Epithelial cell of esophagus (primary cell): ENCODE measurements at regions not wholly inside any gene's neighbourhood (a gene's known extent, or its start where the extent isn't known, plus 50 kb on each side); places are given as distances from the start of the nearest gene placed in this dataset.
A peak's percentile ranks its signal among the peaks of the same experiment; 100 is the strongest.
"Not testable (repeated sequence)": the region's sequence is repeated elsewhere in the genome, so short reads cannot be mapped to it uniquely, and the experiment has no call there.

ENCODE experiments used
- DNase-seq: peaks from one replicate; pipeline ENCODE4 v3.0.0; 2010; ENCODE audit warnings: low read depth
- H3K4me3 ChIP-seq: 2 replicates; pipeline ENCODE4 v1.5.1; 2011; ENCODE audit warnings: mild to moderate bottlenecking, low read length, control low read depth
- TF ChIP-seq, protein P1 (sequence below): IDR thresholded peaks from 2 replicates; pipeline ENCODE4 v1.5.1; 2011; ENCODE audit warnings: low read depth, mild to moderate bottlenecking, low read length, control low read depth, inconsistent platforms; ENCODE audit not compliant: insufficient read depth; ENCODE audit errors: missing control alignments

DNA sequence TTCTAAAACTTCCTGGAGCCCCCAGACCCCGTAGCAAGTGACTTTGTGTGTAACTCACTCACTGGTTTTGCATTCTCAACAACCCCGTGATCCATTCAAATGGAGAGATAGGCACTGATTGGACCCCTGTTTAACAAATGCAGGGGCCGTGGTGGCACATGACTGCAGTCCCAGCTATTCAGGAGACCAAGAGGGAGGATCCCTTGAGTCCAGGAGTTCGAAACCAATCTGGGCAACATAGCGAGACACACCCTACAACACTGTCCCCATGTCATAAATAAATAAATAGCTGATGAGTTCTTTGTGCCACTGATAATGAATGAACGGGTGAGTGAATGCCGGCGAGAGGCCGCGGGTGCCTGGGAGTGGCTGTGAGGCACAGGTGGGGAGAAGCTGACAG, 59.4 kb upstream of the PAX7 start:
- DNase-seq = no peak
- TF ChIP-seq, protein P1, sequence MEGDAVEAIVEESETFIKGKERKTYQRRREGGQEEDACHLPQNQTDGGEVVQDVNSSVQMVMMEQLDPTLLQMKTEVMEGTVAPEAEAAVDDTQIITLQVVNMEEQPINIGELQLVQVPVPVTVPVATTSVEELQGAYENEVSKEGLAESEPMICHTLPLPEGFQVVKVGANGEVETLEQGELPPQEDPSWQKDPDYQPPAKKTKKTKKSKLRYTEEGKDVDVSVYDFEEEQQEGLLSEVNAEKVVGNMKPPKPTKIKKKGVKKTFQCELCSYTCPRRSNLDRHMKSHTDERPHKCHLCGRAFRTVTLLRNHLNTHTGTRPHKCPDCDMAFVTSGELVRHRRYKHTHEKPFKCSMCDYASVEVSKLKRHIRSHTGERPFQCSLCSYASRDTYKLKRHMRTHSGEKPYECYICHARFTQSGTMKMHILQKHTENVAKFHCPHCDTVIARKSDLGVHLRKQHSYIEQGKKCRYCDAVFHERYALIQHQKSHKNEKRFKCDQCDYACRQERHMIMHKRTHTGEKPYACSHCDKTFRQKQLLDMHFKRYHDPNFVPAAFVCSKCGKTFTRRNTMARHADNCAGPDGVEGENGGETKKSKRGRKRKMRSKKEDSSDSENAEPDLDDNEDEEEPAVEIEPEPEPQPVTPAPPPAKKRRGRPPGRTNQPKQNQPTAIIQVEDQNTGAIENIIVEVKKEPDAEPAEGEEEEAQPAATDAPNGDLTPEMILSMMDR = no peak
- no peak overlapping the region for H3K4me3 ChIP-seq

DNA sequence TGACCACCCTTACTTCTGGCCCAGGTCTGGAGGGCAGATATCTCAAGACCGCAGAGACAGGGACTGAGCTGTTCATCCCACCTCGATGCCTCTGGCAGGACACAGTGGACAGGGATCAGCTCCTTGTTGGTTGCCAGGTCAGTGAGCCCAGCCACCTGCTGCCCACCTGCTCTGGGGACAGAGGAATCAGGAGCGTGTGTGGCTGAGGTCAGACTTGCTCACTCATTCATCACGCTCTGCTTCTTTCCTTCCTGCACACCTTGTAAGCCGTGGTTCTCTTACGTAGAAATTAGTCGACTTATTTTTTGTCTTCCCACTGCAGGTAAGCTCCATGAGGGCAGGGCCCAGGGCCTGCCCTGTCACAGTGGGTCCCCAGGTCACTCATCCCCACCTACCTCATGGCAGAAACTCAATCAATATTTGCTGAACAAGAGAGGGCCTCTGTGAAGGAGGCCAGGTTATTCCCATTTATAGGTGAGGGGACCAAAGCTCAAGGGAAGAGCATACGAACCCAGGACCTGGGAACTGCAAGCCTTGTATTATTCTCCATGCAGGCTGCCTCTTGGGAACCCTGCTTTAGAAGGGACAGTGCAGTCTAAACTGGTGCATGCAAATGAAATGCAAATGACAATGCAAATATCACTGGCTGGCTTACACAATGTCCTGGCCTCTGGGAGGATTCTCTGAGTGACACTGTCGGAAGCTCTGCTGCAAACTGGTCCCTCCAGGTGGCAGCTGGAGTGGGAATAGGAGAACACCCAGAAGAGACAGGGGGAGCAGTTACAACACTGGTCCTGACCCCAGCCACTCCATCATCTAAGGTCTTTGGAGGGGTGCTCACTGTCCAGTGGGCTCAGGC, 58.4 kb upstream of the PAX7 start:
- TF ChIP-seq, protein P1 = no peak
- no peak overlapping the region for H3K4me3 ChIP-seq

DNA sequence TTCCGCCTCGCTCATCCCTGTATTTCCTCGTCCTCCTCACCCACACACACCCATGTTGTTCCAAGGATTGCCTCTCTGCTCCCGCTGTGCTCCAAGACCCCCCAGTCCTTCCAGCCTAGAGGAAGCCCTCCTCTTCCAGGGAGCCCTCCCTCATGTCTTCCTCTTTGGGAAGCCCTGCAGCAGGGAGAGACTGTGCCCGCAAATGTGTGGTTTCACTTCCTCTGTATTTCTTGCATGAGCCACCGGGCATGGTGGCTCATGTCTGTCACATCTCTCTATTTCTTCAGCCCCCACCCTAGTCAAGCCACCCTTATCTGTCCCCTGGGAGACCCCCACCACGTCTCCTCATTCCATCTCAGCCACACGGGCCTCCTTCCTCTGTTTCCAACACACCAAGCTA, 57.5 kb upstream of the PAX7 start:
- TF ChIP-seq, protein P1 = no peak
- DNase-seq = no peak

More for the DNA sequence above, 58.4 kb upstream of the PAX7 start:
- DNase-seq = no peak

DNA sequence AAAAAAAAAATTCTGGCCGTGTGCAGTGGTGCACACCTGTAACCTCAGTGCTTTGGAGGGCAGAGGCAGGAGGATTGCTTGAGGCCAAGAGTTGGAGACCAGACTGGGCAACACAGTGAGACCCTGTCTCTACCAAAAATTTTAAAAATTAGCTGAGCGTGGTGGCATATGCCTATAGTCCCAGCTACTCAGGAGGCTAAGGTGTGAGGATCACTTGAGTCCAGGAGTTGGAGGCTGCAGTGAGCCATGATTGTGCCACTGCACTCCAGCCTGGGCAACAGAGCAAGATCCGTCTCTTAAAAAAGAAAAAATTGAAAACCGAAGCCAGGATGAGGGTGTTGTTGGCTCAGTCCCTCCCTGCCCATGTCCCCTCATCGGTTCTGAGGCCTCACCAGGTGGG, 55.9 kb upstream of the PAX7 start:
- H3K4me3 ChIP-seq = no peak overlapping the region
- TF ChIP-seq, protein P1 = no peak
- no peak for DNase-seq

More for the DNA sequence above, 57.5 kb upstream of the PAX7 start:
- H3K4me3 ChIP-seq = no peak overlapping the region

DNA sequence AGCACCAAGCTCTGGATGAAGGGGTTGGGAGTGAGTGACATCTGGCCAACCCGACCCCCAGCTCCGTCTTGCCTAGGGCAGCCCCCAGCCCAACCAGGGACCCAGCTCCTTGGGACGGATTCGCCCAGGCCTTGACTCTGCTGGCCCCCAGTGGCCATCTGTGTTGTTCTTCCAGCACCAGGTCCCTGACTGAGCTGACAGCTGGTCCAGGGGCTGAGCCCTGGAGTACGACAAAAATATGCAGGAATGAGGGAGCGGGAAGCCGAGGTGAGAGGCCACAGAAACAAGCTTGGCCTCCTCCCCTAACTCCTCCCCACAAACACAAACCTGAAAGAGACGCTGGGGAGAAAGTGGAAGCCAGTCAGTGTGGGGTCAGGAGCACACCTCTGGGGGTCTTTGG, 55.0 kb upstream of the PAX7 start:
- TF ChIP-seq, protein P1 = peak; percentile 70
- DNase-seq = peak; percentile 41
- H3K4me3 ChIP-seq = no peak overlapping the region

DNA sequence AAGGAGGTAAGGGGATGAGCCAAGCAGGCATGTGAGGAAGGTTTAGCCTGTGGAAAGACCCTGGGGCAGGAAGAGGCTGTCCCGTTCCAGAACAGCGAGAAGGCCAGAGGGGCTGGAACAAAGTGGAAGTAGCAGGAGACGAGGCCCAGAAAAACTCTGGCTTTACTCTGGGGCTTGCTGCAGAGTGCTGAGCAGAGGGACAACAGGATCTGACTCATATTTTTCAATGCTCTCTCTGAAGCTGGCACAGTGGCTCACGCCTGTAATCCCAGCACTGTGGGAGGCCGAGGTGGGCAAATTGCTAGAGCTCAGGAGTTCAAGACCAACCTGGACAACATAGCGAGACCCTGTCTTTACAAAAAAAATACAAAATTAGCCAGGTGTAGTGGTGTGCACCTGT, 52.4 kb upstream of the PAX7 start:
- H3K4me3 ChIP-seq = no peak overlapping the region
- DNase-seq = no peak
- TF ChIP-seq, protein P1 = no peak

DNA sequence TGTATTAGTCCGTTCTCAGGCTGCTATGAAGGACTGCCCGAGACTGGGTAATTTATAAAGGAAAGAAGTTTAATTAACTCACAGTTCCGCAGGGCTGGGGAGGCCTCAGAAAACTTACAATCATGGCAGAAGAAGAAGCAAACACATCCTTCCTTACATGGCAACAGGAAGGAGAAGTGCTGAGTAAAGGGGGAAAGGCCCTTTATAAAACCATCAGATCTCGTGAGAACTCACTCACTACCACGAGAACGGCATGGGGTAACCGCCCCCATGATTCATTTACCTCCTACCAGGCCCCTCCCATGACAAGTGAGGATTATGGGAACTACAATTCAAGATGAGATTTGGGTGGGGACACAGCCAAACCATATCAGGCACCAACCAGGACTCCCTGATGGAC, 51.4 kb upstream of the PAX7 start:
- DNase-seq, H3K4me3 ChIP-seq: not testable (repeated sequence)
